COLO829 (cell line): ENCODE measurements at regions not wholly inside any gene's neighbourhood (a gene's known extent, or its start where the extent isn't known, plus 50 kb on each side); places are given as distances from the start of the nearest gene placed in this dataset.

Experiments
- DNase-seq: peaks from one replicate; pipeline ENCODE4 v3.0.0; 2012; ENCODE audit warnings: low spot score

DNA sequence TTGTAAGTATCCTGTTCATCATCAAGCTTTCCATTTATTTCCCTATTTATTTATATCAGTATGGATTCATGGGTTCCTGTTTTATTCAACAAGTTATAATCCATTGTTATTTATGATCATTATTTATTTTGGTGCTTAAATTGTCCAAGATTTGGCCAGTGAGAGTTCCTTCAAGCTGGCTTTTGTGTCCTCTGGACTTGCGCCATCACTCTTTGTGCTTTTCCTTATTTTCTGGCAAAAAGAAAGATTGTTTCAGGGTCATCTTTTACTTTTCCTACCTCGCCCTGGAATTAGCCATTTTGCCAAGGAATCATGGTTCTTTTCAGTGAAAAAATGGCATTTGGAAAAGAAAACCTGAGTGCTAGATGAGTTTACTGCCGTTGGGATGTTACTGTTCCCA is 193.4 kb downstream of the ADAMTS15 start:
- no peak for DNase-seq

DNA sequence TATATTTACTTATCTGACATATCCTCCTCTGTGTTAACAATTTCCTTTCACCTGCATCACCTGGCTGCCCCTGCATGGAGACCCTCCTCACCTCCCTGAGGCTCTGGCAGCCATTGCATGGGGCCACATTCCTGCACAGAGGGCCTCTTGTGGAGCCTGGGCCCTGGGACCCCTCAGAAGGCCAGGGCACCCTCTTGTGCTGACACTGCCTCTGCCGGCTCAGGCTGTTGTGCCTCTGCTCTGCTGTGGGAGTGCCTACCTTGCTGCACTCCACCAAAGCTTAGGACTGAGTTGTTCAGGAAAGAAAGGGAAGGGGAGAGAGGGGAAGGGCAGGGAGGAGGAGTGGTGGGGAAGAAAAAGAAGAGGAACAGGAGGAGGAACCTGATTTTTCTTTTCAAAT is 194.5 kb downstream of the ADAMTS15 start:
- no peak for DNase-seq

DNA sequence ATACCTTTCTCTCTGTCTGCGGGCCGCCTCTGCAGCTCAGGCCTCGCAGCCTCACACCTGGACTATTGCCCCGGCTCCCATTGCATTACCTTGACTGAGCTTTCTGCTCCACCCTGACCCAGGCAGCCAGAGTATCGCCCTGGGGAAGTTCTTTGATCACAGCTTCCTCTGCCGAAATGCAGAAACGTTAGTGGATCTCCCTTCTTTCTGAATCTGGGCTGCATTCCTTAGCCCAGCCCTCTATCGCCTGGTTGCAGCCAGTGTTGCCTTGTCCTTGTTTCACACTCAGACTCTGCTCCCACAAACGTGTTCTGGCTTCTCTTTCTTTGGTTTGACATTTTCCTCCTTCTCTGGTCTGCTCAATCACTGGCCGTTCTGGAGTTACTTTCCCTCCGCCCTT is 195.7 kb downstream of the ADAMTS15 start:
- no peak for DNase-seq

DNA sequence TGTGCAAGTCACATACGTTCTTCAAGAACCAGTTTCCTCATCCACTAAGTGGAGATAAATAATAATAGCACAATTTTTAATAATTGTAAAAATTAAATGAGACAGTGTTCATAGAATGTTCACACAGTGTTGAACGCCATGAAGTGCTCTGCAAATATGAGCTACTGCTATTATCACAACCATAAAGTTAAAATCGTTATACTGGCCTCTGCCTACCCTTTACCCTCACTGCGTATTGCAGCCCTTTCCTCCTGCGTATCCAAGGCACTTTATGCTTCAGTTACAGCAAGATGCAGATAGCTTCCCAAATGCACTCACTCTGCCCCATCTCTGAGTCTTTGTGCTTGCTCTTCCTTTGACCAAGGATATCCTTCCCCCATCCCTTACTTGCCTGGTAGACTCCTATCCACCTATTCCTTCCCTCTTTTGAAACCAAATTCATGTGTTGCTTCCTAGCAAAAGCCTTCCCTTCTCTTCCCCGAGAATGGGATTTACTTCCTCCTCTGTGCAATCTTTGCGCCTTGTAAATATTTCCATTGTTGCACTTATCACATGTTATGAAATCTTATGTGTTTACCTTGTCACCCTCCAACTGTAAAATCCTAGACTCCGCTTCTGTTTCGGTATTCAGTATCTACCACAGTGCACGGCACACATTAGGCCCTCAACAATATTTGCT is 196.9 kb downstream of the ADAMTS15 start:
- DNase-seq, result no peak

DNA sequence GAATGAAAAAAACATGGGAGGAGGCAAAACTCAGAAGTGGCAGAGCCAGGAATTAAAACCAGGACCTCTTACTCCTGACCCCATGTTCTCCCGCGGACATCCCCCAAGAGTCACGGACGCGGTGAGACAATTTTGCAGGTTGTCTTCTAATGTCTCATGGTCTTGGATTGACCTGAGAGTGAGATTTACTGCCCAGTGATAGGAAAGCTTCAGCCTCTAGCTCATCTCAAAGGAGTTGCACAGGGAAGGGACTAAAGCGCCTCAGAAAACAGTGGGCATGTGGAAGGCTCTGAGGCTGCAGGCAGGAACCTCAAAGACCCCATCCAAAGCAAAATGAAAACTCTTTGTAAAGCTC is 197.4 kb downstream of the ADAMTS15 start:
- no peak for DNase-seq

DNA sequence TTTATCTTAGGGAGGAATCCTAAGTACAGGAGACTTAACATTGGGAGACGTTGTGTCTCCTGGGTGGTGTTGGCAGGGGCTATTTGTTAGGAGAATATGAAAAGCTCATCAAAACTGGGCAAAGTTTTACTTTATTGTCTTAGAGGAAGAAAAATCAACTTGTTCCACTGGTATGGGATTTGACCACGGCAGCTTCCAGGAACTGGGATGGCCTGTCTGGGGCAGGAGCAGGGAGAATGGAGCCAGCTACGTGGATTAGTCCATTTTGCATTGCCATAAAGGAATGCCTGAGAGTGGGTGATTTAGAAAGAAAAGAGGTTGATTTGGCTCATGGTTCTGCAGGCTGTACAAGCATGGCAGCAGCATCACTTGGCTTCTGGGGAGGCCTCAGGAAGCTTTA is 198.4 kb downstream of the ADAMTS15 start:
- DNase-seq, result no peak

DNA sequence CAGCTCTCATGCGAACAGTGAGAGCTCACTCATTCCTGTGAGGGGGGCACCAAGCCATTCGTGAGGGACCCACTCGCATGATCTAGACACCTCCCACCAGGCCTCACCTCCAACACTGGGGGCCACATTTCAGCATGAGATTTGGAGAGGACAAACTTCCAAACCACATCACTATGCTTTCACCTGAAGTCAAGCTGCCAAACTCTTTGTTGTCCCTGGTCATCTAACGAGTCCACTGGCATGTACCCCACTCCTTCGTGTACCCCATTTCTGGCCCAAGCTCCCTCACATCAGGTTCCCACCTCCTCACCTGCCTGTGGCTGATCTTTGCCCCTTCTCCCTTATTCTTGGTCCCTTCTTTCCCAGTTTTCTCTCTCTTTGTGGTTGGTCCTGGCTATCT is 198.9 kb downstream of the ADAMTS15 start:
- DNase-seq, result no peak

DNA sequence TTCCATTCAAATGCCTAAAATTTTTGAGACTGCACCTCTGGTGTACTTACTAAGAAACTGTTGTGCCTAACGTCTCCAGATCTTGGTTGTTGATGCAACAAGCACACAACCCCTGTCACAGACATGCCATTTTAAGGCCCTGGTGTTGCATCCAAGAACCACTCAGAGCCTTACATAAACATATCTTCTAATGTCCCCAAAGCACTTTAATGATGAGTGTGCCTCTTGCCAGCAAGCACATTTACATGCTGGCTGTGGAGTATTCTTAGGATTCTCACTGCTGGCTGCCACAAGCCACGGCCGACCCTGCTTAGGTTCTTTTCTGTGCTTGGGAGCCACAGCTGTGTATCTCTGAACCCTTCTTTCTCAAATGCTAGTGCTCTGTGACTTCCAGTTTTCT is 201.4 kb downstream of the ADAMTS15 start:
- no peak for DNase-seq

DNA sequence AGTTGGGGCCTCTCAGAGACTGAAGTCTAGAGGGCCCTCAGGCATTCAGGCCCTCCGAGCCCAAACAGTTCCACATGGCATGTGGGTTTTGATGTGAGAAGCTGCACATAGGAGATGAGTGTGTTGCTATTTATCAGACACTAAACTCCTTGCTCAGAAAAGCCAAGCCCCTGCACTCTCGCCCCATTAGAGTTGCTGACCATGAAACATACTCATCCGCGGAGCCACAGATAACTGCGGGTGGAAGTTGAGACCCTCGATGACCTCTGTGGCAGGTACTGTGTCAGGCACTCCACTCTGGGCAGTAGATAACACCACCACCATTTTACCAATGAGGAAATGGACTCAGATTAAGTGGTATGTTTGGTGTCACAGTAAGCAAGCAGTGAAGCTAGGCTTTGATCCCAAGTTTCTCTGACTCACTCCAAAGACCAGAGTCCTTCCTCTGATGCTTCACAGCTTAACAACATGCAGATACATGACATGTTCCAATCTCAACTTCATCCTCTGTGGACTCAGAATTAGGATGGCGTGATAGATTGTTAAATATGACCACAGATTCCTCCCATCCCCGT is 202.1 kb downstream of the ADAMTS15 start:
- DNase-seq, result no peak

DNA sequence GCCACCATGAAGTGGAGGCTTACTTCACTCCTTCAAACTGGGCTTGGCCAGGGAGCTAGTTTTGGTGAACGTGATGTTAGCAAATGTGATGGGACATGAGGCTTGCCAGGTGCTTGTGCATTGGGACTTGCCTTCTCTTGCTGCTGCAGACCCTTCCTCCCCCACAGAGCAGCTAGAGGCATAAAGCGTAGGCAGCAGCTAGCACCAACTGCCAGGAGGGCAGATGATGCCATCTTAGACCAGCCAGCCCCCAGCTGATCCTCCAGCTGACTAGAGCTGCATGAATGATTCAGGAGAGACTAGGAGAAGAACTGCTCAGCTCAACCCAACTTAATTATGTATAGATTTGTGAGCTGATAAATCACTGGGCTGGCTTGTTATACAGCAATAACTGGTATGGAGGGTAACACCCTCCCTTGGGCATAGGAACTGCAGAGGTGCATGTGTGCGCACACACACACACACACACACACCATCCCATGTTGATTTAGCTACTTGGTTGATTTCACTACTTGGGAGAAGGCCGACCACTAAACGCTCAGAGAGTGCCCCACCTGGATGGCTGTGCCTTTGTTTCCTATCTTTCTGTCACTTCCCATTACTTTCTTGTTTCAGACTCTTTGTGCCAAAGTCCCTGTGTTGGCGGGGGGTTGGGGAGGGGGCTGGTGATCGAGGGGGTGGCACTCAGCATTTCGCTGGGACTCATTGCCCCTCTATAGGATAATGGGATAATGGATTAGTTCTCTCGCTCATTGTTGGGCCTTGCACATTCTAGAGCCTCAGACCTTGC is 202.8 kb downstream of the ADAMTS15 start:
- DNase-seq, result no peak

DNA sequence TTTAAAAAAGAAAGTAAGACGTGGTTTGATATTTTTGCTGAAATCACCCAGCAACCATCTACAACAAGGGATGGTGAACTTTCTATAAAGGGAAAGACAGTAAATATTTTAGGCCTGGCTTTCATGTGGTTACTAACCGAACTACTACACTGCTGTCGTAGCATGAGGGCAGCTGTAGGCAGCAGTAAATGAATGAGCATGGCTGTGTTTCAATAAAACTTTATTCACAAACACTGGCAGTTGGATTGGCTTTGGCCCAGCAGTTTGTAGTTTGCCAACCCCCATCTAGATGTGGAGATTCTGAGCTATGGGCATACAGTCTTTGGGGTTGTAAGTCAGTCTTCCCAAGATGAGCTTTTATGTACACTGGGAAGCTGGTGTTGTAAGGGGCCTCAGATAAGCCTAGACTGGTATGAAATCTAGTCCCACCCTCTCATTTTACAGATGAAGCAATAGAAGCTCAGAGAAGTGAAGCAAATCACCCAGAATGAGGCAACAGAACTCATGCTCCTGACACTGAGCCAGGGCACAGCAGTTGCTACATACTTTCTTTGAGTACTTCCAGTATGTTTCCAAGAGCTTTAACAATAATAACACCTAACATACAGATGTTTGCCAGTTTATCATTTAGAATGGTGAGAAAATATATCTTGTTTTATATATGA is 204.4 kb downstream of the ADAMTS15 start:
- no peak for DNase-seq

DNA sequence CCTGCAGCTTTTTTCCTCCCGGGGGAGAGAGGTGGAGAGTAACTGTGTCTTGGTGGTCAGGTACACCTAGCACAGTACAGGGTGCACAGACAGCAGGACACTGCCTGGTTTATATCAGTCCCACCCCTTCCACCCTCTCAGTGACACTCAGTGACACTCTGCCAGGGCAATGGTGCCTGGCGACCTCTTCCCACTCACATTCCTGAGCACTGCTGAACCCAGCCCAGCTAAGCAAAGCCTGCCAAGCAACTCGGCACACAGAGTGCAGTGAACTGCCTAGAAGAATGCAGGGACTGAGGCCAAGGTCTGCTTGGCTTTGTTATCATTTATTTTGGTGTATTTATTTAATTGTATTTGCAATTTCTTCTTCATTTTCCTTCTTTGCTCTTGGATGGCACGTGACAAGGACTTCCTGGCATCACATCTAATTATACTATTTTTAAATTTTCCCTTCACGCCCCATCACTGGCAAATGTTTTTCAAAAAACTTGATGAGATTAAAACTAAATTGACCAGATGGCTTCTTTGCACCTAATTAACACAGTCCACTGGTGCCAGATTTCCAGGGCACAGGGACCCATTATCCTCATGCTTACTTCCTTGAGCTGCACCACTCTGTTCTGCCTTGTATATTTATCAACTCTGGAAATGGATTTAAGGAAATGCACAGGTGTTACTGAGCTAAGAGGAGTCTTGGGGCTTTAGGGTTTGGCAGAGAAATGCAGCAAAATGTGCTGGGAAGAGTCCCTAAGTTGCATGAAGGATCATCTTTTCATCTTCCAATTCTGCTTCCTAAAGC is 205.6 kb downstream of the ADAMTS15 start:
- no peak for DNase-seq

DNA sequence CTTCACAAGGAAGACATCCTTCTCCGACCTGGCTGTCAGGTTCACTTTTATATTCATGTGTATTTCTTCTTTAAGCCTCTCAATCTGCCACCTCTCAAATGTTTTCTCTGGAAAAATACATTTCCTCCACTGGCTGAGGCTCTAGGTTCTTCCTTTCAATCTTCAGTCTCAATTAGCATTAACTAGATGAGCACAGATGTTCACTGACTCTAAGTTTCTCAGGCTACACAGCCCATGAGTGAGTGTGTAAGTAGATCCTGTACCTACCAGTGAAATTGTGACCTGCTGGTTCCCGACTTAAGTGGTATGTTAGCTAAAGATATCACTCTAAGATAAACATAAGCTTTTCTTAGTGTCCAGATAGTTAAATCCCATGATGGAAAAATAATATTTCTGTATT is 206.9 kb downstream of the ADAMTS15 start:
- no peak for DNase-seq

DNA sequence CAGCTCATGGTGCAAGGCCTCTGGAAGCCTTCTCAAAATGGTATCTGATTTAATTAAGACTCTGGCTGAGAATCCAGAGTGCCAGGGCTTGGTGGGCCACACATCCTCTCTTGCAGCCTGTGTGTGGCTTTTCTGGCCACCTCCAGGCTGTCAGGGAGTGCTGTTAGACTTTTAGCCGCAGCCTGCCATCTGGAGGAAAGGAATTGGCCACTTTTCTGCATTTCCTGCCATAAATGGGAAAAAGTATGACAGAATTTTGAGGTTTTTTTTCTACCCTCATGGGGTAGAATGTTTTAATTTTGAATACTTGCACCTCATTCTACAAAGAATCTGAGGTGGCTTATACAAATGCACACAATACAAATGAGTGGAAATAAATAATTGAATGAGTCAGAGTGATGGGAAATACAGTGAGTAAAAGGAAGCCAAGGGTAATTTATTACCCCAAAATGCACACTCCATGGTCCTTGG is 218.4 kb downstream of the ADAMTS15 start:
- DNase-seq, result no peak

DNA sequence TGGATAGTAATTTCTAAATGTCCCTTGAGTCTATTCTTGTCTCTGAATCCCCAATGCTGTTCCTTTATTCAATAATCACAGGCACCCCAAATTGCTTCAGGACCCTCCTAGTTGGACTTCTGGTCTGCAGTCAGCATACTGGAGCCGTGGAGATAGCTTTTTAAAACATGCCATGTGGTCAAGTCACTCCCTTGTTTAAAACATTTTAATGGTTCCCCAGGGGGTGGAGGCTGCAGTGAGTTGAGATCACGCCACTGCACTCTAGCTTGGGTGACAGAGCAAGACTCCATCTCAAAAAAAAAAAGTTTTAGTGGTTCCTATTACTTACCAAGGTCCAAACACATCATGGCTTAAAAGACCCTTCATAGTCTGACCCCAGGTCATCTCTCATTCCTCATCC is 220.3 kb downstream of the ADAMTS15 start:
- no peak for DNase-seq

DNA sequence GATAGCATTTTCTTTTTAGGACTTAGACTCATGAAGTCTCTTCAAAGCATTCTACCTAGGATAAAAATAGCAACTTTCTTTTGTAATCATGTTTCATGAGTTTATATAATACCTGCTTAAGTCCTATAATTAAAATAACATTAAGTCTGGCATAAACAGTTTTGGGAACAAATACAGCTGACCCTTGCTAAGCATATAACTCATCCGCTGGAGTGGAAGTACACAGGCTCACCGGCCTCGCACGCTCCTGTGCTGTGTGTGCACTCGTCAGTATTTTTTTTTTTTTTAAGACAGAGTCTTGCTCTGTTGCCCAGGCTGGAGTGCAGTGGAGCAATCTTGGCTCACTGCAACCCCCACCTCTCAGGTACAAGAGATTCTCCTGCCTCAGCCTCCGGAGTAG is 221.8 kb downstream of the ADAMTS15 start:
- no peak for DNase-seq

DNA sequence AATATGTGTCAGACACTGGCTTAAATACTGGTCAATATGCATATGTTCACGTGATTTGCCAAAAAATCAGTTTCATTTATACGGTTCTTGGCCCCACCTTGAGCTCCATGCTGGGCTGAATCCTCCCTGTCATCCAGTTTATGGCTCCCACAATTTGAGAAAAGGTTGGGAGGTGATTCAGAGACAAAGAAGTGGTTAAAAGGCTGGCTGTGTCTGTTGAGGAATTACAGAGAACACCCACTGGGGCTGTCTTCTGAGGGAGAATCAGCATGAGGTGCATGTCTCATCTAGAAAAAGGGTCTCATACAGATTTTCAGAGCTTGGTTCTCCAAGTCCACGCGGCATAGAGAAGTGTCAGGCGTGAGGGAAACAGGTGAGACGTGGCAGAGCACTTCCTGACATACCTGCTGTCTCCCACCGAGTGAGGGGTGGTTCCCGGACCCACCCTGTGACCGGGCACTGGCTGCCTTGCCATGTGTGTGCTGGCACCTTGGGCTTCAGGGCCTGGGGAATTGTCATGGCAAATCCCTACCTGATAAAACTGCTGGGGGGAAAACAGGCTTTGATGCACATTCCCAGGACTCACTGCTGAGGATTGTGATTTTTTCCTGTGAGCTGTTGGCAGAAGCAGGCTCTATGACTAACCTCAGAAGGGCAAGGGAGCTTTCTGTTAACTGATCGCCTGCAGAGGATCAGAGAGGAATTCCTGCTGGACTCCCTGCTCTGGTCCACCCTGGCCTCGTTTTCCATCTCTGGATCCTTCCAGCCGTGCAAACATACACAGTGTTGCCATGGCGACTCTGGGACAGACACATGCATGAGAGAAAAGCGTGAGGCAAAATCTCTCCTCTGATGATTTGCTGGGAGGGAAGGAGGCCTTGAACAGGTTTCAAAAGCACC is 223.6 kb downstream of the ADAMTS15 start:
- DNase-seq, result no peak

DNA sequence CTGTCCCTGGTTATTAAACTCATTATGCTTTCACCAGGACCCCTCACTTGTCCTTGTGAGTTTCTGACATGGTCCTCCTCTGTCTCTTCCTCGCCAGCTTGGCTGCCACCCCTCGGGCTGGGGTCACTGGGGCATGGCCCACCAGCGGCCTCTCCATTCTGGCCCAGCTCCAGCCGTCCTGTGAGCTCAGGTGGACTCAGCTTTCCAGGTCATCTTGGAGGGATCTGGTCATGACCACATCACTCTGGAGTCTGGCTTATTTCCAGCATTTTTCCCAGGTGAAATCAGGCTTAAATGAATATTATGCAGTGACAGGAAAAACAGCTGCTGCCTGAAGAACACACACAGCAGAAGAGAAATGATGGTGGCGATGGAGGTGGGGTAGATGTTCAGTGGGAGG is 224.5 kb downstream of the ADAMTS15 start:
- DNase-seq, result no peak

DNA sequence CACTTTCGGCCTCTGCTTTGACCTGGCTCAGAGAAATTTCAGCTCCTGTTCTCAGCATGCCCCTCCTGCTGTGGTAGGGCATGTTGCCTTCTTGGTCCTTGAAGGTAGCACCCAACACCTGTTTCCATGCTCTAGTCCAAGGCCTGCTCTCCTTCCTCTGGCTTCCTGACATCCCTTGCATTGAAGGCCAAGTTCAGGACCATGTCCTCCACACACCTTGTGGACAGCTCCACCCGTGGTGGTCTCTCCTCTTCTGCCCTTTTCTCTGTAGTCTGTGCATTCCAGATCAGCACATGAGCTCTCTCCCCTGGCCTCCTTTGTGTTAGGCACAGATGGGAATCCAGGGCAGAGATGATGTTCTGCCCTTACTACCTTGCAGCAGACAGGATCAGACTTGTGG is 225.3 kb downstream of the ADAMTS15 start:
- no peak for DNase-seq

DNA sequence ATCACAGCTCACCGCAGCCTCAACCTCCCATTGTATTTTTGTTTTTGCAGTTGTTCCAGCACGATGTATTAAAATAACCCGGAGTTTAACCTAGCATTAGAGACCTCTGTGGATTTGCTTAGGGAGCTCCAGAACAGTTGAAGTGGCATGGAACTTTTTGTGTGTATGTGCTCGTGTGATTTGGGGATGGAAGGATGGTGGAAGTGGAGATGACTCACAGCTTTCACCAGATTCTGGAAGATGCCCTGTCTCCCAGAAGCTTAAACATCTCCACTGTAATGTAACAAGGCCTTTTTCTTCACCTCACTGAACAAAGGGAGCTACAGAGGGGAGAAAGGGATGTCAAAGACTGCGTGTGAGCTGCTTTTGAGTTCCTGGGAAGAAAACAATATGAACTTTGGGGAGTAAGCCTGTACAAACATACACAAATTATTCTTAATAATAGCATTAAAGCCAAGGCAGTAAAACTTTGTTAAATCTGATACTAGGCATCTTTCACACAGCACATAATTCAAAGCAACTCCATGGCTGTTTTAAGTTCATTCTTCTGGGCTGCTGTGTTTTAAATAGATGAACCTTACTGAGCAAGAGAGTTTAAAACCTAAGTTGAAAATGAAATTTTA is 226.4 kb downstream of the ADAMTS15 start:
- peak; percentile 37 for DNase-seq
